ENCODE measurements at regions not wholly inside any gene's neighbourhood (a gene's known extent, or its start where the extent isn't known, plus 50 kb on each side); places are given as distances from the start of the nearest gene placed in this dataset.

DNA sequence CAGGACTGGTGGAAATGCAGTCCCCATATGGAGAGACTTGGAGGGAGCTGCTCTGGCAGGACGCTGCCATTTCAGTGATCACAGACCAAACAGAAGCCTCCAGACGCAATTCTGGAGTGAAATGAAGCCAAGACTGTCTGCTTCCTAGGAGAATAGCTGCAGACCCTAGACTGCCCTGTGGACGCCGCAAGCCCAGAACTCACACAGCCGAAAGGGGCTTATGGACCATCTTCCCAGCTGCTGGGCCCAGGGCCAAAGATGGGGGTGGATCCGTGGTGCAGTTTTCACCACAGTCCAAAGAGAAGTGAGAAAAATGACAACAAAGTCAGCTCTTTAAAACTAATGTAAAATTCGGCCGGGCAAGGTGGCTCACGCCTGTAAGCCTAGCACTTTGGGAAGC, 165.7 kb downstream of the CBLN1 start:
- no peak overlapping the region for H3K4me3 ChIP-seq (replicated peaks; ENCODE audit: low read depth, low read length)
- DNase-seq (ENCODE audit: low read depth), result no peak
- TF ChIP-seq CTCF (IDR thresholded peaks at IDR 0.05; ENCODE audit: low read length, missing control alignments), result no peak

DNA sequence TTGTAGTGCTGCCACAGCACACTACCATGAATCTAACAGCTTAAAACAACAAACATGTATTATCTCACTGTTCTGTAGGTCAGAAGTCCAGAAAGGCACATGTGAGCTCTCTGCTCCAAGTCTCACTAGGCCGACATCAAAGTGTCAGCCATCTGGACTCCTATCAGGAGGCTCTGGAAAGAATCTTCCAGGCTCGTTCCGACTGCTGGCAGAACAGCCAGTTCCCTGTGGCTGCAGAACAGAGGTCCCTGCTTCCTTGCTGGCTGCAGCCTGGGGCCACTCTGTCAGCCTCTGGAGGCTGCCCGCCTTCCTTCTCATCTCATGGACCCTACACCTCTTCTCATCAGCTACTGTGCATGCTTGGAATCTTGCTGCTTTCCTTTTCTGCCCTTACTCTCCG, 168.9 kb downstream of the CBLN1 start:
- no peak for DNase-seq (ENCODE audit: low read depth)
- no peak for TF ChIP-seq CTCF (IDR thresholded peaks at IDR 0.05; ENCODE audit: low read length, missing control alignments)
- no peak overlapping the region for H3K4me3 ChIP-seq (replicated peaks; ENCODE audit: low read depth, low read length)

- no peak for TF ChIP-seq CTCF (IDR thresholded peaks at IDR 0.05; ENCODE audit: low read length, missing control alignments)
- H3K4me3 ChIP-seq (replicated peaks; ENCODE audit: low read depth, low read length), result no peak overlapping the region
- DNase-seq (ENCODE audit: low read depth), result no peak
These were observed 170.3 kb downstream of the CBLN1 start for GRCh38 chr16:49111351-49111750.

DNA sequence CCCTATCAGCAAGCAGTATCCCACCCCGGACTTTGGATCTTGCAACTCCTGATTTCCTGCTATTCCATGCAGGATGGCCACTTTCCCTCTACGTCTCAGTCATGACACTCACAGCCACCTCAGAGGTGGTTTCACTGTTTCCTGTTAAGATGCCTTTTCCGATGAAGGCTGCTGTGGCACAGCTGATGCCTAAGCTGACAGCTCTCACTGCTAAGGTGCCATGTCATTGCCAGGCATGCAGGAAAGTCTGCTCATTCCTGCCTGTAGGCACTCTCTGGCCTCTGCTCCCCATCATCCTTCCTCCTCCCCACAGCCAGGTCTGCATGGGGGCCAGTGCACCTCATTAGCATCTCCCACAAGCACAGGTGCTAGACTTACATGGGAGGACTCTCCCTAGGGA, 173.0 kb downstream of the CBLN1 start:
- DNase-seq (ENCODE audit: low read depth), result no peak
- no peak overlapping the region for H3K4me3 ChIP-seq (replicated peaks; ENCODE audit: low read depth, low read length)
- no peak for TF ChIP-seq CTCF (IDR thresholded peaks at IDR 0.05; ENCODE audit: low read length, missing control alignments)

DNA sequence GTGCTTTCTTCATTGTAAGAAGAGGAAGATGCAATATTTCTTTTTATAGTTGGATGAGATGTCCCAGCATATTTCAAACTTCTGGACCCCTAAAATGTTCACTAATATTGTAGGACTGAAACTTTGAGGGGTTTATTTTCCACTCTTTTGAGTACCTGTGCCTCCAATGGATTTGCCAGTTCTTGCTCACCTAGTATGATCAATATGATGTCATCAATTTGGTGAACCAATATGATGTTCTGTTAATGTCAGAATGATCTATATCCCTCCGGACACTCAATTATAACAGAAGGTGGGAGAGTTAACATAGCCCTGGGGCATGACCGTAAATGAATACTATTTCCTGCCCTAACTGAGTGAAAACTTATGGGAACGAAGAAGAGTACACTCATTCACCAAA, 178.3 kb downstream of the CBLN1 start:
- TF ChIP-seq CTCF (IDR thresholded peaks at IDR 0.05; ENCODE audit: low read length, missing control alignments), result no peak
- H3K4me3 ChIP-seq (replicated peaks; ENCODE audit: low read depth, low read length), result no peak overlapping the region
- no peak for DNase-seq (ENCODE audit: low read depth)

GRCh38 chr16:49101997-49102396, 179.6 kb downstream of the CBLN1 start:
- DNase-seq (ENCODE audit: low read depth), result no peak
- no peak overlapping the region for H3K4me3 ChIP-seq (replicated peaks; ENCODE audit: low read depth, low read length)
- TF ChIP-seq CTCF (IDR thresholded peaks at IDR 0.05; ENCODE audit: low read length, missing control alignments), result no peak

DNA sequence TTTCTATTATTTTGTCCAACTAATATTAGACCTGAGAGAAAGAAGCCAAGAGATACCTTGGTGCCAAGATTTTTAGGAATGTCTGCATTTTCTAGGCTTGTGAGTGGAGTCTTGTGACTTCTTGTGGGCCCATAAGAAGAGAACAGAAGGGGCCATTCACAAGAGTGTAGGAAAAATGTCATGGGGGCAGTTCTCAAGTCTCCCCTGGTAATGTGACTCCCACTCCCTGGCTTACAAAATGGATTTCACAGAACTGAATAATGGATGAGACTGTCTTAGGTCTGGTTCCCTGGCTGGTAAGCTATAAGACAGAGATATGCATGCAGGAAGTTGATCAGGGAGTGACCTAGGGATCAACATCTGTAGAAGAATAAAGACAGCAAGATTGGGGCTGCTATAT, 181.3 kb downstream of the CBLN1 start:
- H3K4me3 ChIP-seq (replicated peaks; ENCODE audit: low read depth, low read length), result no peak overlapping the region
- TF ChIP-seq CTCF (IDR thresholded peaks at IDR 0.05; ENCODE audit: low read length, missing control alignments), result no peak
- DNase-seq (ENCODE audit: low read depth), result no peak
